NCI-H82 (cell line): ENCODE measurements at regions not wholly inside any gene's neighbourhood (a gene's known extent, or its start where the extent isn't known, plus 50 kb on each side); places are given as distances from the start of the nearest gene placed in this dataset.

Experiments used
- DNase-seq: peaks from one replicate; lab custom pipeline; 2025; lab: John Stamatoyannopoulos, UW

GRCh38 chr3:166209701-166210100, 372.5 kb upstream of the BCHE start:
- DNase-seq: no peak

- no peak for DNase-seq
Observed at GRCh38 chr3:166205158-166205557, 367.9 kb upstream of the BCHE start.

GRCh38 chr3:166201476-166201875, 364.3 kb upstream of the BCHE start:
- no peak for DNase-seq

- DNase-seq: no peak
Observed at GRCh38 chr3:166199491-166199890, 362.3 kb upstream of the BCHE start.

GRCh38 chr3:166195808-166196207, 358.6 kb upstream of the BCHE start:
- no peak for DNase-seq

- DNase-seq: no peak
Observed at GRCh38 chr3:166191411-166191810, 354.2 kb upstream of the BCHE start.

- no peak for DNase-seq
Observed at GRCh38 chr3:166190360-166190759, 353.1 kb upstream of the BCHE start.

- no peak for DNase-seq
Observed at GRCh38 chr3:166187237-166187636, 350.0 kb upstream of the BCHE start.

- no peak for DNase-seq
Observed at GRCh38 chr3:166186003-166186402, 348.8 kb upstream of the BCHE start.

- no peak for DNase-seq
Observed at GRCh38 chr3:166177130-166177529, 339.9 kb upstream of the BCHE start.

GRCh38 chr3:166171695-166172094, 334.5 kb upstream of the BCHE start:
- no peak for DNase-seq

GRCh38 chr3:166169681-166170080, 332.5 kb upstream of the BCHE start:
- no peak for DNase-seq

GRCh38 chr3:166127969-166128368, 290.7 kb upstream of the BCHE start:
- no peak for DNase-seq

- DNase-seq: peak; percentile 26
Observed at GRCh38 chr3:166125179-166125578, 288.0 kb upstream of the BCHE start.

GRCh38 chr3:166123576-166123975, 286.4 kb upstream of the BCHE start:
- DNase-seq: no peak

- DNase-seq: no peak
Observed at GRCh38 chr3:166123088-166123487, 285.9 kb upstream of the BCHE start.

GRCh38 chr3:166118049-166118448, 280.8 kb upstream of the BCHE start:
- no peak for DNase-seq

GRCh38 chr3:166114448-166114847, 277.2 kb upstream of the BCHE start:
- no peak for DNase-seq

- no peak for DNase-seq
Observed at GRCh38 chr3:166111562-166111961, 274.3 kb upstream of the BCHE start.

GRCh38 chr3:166110102-166110501, 272.9 kb upstream of the BCHE start:
- no peak for DNase-seq

- DNase-seq: no peak
Observed at GRCh38 chr3:166104938-166105337, 267.7 kb upstream of the BCHE start.

GRCh38 chr3:166100730-166101129, 263.5 kb upstream of the BCHE start:
- DNase-seq: no peak

GRCh38 chr3:166089575-166089974, 252.4 kb upstream of the BCHE start:
- DNase-seq: no peak

- DNase-seq: no peak
Observed at GRCh38 chr3:166085164-166085856, 248.1 kb upstream of the BCHE start.
